GM21825 (cell line): ENCODE measurements at regions not wholly inside any gene's neighbourhood (a gene's known extent, or its start where the extent isn't known, plus 50 kb on each side); places are given as distances from the start of the nearest gene placed in this dataset.
"Not testable (repeated sequence)": the region's sequence is repeated elsewhere in the genome, so short reads cannot be mapped to it uniquely, and the experiment has no call there.

Experiments
- ATAC-seq: cut with Tn5 transposase; IDR thresholded peaks from one replicate; pipeline ENCODE4 v1.9.1; 2021; ENCODE audit warnings: mild to moderate bottlenecking, moderate library complexity; ENCODE audit not compliant: unreplicated experiment

- no peak for ATAC-seq
Observed at GRCh38 chr3:118629821-118630220, 404.8 kb downstream of the IGSF11 start.

GRCh38 chr3:118635711-118636110 lies 398.9 kb downstream of the IGSF11 start:
- ATAC-seq = no peak

- ATAC-seq = no peak
Observed at GRCh38 chr3:118636841-118637240, 397.8 kb downstream of the IGSF11 start.

GRCh38 chr3:118637846-118638245 lies 396.8 kb downstream of the IGSF11 start:
- ATAC-seq = no peak

- ATAC-seq = peak; percentile 67
Observed at GRCh38 chr3:118641608-118642007, 393.0 kb downstream of the IGSF11 start.

GRCh38 chr3:118671192-118671591 lies 363.5 kb downstream of the IGSF11 start:
- ATAC-seq = no peak

- no peak for ATAC-seq
Observed at GRCh38 chr3:118675305-118675704, 359.3 kb downstream of the IGSF11 start.

- not testable (repeated sequence) for ATAC-seq
Observed at GRCh38 chr3:118678663-118679062, 356.0 kb downstream of the IGSF11 start.

GRCh38 chr3:118682921-118683320 lies 351.7 kb downstream of the IGSF11 start:
- ATAC-seq = no peak

GRCh38 chr3:118683636-118684035 lies 351.0 kb downstream of the IGSF11 start:
- ATAC-seq = no peak

GRCh38 chr3:118688396-118688884 lies 346.2 kb downstream of the IGSF11 start:
- no peak for ATAC-seq

GRCh38 chr3:118692416-118692815 lies 342.2 kb downstream of the IGSF11 start:
- ATAC-seq = no peak

- no peak for ATAC-seq
Observed at GRCh38 chr3:118705487-118706219, 329.0 kb downstream of the IGSF11 start.

GRCh38 chr3:118707991-118708390 lies 326.7 kb downstream of the IGSF11 start:
- no peak for ATAC-seq

GRCh38 chr3:118710532-118710931 lies 324.1 kb downstream of the IGSF11 start:
- ATAC-seq = no peak

- ATAC-seq = no peak
Observed at GRCh38 chr3:118713502-118714207, 321.0 kb downstream of the IGSF11 start.

GRCh38 chr3:118714800-118715199 lies 319.8 kb downstream of the IGSF11 start:
- ATAC-seq = no peak

GRCh38 chr3:118729546-118729945 lies 305.1 kb downstream of the IGSF11 start:
- no peak for ATAC-seq

- no peak for ATAC-seq
Observed at GRCh38 chr3:118734664-118735063, 300.0 kb downstream of the IGSF11 start.

GRCh38 chr3:118736107-118736506 lies 298.5 kb downstream of the IGSF11 start:
- no peak for ATAC-seq

GRCh38 chr3:118740722-118741290 lies 293.8 kb downstream of the IGSF11 start:
- ATAC-seq = no peak

- no peak for ATAC-seq
Observed at GRCh38 chr3:118742760-118743159, 291.9 kb downstream of the IGSF11 start.
